ENCODE measurements at regions not wholly inside any gene's neighbourhood (a gene's known extent, or its start where the extent isn't known, plus 50 kb on each side); places are given as distances from the start of the nearest gene placed in this dataset.

- no peak for TF ChIP-seq CTCF (IDR thresholded peaks at IDR 0.05)
- TF ChIP-seq POLR2A (IDR thresholded peaks at IDR 0.05): no peak
These were observed 275.0 kb downstream of the PLK2 start for GRCh38 chr5:58184910-58185309.
